NOMO-1 (cell line): ENCODE measurements at regions not wholly inside any gene's neighbourhood (a gene's known extent, or its start where the extent isn't known, plus 50 kb on each side); places are given as distances from the start of the nearest gene placed in this dataset.
A peak's percentile ranks its signal among the peaks of the same experiment; 100 is the strongest.

Experiments used
- DNase-seq, 2 experiments: peaks; one replicate each; lab custom pipeline; 2025; ENCODE audit not compliant: unreplicated experiment in 2 of 2; lab: John Stamatoyannopoulos, UW

- DNase-seq, result no peak
These were observed 305.8 kb upstream of the THBS1 start for GRCh38 chr15:39275066-39275465.

- no peak for DNase-seq
These were observed 301.6 kb upstream of the THBS1 start for GRCh38 chr15:39279311-39279710.

DNA sequence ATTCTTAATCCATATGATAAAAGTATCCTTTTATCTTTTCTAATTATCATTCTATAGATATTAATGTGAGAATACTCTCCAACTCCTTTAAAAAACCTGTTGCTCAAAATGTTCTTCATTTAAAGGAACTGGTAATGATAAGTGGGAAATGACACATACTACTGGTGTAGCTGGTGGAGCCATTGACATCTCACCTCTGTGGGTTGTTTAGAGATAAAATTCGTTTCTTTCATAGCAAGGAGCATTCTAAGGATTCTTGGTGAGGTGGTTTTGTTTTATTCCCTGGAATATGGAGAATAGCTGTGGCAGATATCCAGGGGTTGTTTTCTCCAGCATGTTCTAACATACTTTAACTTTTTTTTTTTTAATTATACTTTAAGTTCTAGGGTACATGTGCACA, 299.8 kb upstream of the THBS1 start:
- no peak for DNase-seq

GRCh38 chr15:39282663-39283208, 298.1 kb upstream of the THBS1 start:
- no peak for DNase-seq

DNA sequence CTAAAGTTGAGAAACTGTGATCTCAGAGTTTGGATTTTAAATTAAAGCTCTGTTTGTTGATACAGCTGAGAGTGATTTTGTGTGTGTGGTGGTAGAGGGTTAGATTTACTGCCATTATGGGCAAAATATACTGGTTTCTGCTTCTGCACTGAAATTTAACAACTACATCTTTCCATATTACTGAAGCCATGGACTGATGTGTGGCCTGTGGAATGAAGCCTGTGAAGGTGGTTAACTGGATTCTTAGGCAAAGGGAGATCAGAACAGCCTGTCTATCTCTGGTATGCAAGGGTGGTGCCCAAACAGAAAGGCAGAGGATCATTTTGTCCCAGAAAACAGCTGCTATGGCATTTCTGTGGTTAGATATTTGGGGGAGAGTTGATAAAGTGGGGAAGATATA, 297.3 kb upstream of the THBS1 start:
- DNase-seq, result no peak

GRCh38 chr15:39285071-39285470, 295.8 kb upstream of the THBS1 start:
- no peak for DNase-seq

GRCh38 chr15:39285663-39286062, 295.2 kb upstream of the THBS1 start:
- no peak for DNase-seq

- DNase-seq, result no peak
These were observed 294.2 kb upstream of the THBS1 start for GRCh38 chr15:39286706-39287105.

DNA sequence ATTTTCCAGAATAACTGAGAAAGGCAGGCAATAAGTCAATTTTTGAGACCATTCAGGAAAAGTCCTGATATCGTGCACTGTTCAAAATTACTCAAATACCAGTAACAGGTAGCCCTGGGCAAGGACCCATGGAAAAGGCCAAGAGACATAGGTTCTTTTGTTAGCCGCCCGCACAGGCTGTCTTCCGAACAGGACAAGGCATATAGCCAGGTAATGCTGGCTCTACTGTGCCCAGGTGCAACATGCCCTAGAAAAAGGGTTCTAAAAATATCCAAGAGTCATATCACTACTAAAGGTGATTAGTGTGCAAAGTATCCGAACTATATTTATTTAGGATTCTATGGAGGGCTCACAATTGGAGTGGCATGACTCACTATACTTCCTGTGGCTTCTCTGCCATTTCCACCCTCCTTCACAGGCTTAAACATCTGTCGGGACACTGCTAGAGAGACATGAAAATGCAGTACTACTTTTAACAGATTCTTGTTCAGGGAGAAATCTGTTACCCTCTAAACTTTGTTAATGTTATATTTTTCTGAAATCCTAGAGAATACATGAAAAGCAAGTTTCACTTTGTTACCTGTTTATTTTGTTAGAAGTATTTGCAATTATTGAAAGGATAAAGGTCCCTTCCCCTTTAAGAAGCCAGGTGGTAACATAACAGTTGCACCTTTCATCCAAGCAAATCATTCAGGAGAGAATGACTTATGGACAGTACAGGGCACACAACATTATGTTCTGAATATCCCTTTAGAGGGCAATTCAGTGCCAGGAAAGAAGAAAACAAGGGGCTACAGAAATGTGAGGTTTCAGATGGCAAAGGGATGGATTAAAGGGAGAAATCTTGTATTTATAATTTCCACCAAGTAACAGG, 293.3 kb upstream of the THBS1 start:
- no peak for DNase-seq

- DNase-seq, result no peak
These were observed 290.0 kb upstream of the THBS1 start for GRCh38 chr15:39290711-39291435.

GRCh38 chr15:39291690-39292089, 289.2 kb upstream of the THBS1 start:
- DNase-seq, result no peak

DNA sequence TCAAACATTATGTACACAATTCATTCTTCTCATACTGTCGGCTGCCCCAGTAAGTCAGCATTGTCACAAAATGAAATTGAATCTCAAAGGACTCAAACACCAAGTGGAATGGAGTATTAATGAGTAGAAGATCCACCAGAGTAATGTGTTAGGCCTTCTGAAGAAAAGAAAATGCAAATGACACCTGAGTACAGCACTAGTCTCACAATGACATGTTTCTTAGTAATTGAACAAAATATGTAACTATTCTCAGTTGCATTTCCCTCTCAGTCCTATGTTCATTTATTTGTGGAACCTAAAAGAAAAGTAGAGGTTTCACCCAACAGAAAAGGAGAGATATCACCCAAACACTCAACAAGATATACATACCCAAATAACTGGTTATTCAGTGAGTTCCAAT, 283.9 kb upstream of the THBS1 start:
- no peak for DNase-seq

DNA sequence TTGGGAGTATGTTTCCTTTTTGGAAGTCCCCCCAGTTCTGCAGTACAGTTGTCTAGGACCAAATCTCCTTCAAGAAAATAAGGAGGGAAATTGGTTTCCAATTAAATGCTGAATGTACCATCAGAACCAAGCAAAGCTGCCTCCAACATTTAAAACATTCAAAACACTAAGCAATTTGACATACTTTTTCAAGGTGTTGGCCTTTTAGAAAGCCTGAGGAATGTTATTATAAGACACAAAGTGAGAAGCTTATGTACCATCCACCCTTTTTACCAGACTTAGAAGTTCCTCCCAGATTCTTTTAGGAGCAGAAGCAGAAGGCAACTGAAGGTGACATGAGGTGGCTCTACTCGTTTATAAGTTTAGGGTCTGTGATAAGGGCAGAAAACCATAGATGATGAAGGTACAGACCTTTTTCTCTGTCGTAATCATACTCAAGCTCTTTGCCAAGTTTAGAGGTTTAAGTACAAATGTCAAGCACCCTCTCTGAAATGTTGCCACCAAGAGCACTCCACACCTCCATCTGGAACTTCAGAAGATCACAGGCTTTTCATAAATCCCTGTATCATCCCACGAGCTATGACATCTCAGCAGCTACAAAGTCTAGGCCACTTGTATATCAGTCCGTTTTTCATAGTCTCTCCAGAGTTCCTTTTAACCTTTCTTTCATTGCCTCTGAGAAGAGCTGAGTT, 282.5 kb upstream of the THBS1 start:
- no peak for DNase-seq

DNA sequence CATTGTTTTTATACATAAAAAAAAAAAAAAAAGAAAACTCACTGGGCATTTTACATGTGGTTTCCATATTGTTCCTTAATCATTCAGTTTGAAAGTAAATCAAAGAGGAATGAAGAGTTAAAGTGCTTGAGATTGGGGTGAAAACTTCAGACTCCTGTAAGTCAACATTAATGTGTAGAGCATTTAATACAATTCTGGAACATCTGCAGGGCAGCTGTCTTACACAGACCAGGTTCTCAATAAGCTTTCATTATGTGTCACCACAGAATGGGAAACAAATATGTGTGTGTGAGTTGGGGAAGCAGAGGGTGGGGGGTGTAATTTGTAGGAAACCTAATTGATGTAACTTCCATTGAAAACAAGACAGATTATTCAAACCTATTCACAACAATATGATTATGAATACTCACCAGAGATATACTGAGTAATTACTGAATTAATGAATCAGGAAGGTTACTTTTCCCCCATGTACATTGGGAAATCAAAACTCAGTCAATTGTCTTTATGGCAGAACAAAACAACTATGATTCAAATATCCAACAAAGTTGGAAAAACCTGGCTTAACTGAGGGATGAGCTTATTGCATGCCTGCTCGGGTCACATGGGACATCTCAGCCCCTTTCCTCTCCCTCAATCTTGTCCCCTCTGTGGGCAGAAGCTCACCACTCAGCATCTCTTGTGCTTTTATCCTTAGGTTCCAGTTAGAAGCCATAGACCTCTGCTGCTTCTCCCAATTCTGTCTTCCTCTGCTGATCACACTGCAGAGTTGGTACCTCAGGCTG, 281.2 kb upstream of the THBS1 start:
- DNase-seq, result no peak

DNA sequence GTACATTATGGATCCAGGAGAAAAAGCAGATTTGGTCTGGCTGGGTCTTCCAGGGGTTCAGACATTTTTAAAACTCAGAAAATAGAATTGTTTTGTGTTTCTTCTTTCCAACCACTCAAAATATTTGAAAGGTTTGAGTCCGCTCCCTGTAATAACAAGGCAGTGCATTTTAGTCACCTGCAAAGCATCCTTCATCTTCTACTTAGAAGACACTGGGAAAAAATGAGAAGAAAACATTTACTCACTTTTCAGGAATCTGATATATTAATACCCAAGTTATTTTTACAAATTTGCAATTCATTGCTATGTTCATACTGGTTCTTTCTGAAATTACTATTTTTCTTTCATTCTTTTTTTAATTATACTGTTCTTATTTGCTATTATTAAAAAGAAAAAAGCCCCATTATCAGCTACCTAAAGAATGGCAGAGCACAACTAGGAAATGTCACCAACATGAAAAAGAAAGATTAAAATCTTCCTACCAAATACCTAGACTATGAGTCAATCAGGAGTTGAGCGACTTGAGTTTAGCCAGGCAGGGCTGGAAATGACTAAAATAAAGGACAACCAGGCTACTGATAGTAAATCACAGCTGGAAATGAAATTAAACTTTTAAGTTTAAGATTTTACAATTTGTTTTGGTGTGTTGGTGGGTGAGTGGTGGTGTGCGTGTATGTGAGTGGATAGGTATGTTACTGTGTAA, 280.3 kb upstream of the THBS1 start:
- DNase-seq, result no peak

- peak in 1 of 2 experiments; percentile 24 for DNase-seq
These were observed 279.3 kb upstream of the THBS1 start for GRCh38 chr15:39301589-39301999.

GRCh38 chr15:39302936-39303335, 277.9 kb upstream of the THBS1 start:
- DNase-seq, result no peak

GRCh38 chr15:39304201-39304841, 276.6 kb upstream of the THBS1 start:
- no peak for DNase-seq

DNA sequence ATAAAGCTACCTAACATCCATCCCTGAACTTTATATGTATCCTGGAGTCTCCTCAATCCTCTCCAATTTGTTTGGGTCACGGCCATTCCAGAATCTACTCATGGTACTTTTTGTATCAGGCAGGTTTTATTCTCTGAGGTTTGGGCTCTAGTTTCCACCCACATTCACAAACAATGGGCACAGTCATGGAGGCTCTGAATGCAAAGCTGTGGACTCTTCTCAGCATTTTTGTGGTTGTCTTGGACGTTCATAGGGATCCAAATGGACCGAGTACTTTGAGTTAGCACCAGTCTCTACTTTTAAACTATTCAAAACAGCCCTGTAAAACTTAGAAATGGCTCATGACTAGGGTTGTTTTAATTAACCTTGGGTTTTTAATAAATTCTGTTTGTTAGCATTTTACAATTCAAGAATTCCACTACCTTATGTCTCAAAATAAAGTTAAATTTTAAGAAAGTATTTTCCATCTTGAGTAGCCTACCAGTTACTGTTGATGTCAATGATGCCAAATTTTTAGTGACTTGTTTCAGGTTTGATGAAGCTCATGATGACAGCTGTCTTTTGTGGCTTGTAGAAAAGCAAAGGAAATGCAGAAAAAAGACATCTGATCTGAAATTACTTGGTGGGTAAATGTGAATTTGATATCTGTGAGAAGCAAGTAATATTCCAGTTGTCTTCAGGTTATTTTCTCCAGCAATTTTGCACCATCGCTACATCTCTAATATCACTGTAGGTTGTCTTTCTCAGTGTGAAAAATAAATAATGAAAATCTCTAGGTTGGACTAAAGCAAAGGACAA, 275.7 kb upstream of the THBS1 start:
- no peak for DNase-seq
